ENCODE measurements at regions not wholly inside any gene's neighbourhood (a gene's known extent, or its start where the extent isn't known, plus 50 kb on each side); places are given as distances from the start of the nearest gene placed in this dataset.

DNA sequence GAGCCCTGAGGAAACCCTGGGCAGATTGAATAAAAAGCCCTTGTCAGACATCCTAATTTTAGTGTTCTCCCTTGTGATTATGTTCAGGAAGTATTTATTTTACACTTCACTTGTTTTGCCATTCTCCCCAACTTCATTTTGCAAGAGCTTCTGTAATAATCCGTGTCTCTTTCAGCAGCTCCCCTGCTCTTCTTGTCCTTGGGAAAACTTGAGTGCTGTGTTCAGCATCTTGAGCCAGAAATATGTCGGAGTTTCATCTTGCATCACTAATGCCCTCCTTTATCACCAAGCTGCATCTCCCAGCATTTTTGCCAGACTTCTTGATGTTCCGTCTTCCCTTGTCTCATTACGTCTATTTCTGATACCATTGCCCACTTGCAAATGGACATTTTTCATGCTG is 486.5 kb upstream of the EEF2KMT start:
- ChIA-PET CTCF (ENCODE audit: low intra/inter-chr PET ratio, low total read pairs) (no interaction called here), POLR2A (no interaction called here)
- 29% methylated on average over 4 of the region's 4 CpGs for WGBS (ENCODE audit: low lambda C conversion rate)
- H3K4me1 ChIP-seq (ENCODE audit: insufficient read depth, low read length), result no peaks in the 10 kb centered on the region
- FAIRE-seq, result no peak
- BruUV-seq (replicated peaks), result no TSS peak
- ATAC-seq, result no peak
- TF ChIP-seq ZNF839 (CRISPR knock-in tag; IDR thresholded peaks at IDR 0.05; ENCODE audit: borderline replicate concordance), result no peak
- TF ChIP-seq ELF3 (CRISPR knock-in tag; IDR thresholded peaks at IDR 0.05), result no peak
- no peak for DNase-seq (ENCODE audit: low spot score)
- H4K20me1 ChIP-seq (ENCODE audit: insufficient read depth, low read length), result no peaks in the 10 kb centered on the region
- no peaks in the 10 kb centered on the region for H3K36me3 ChIP-seq (replicated peaks in 1 of 2; ENCODE audit: control insufficient read depth in 1 of 2, insufficient read depth in 2 of 2, low read length in 2 of 2)
- H3K4me2 ChIP-seq (ENCODE audit: low read depth, low read length), result no peak overlapping the region
- intact Hi-C loops (cut with micrococcal nuclease; ENCODE audit: unreplicated experiment) (no loop called here), in situ Hi-C loops (cut with HindIII; ENCODE audit: extremely low pct_ligation_motif_present, low pct_unique_long_range_greater_than_20kb) (no loop called here)
- no peak overlapping the region for H2AFZ ChIP-seq (ENCODE audit: low read length)
- no peaks in the 10 kb centered on the region for H3K79me2 ChIP-seq (ENCODE audit: insufficient read depth, low read length)
- H3K9me3 ChIP-seq (ENCODE audit: low read length), result no peaks in the 10 kb centered on the region
- H3K27me3 ChIP-seq (ENCODE audit: control insufficient read depth in 1 of 2, insufficient read depth in 2 of 2, low read length in 2 of 2), result peaks cover 1 to 5% of the 10 kb centered on the region in 2 experiments; a peak in 1 of 5 replicates
- H3K4me3 ChIP-seq (replicated peaks in 1 of 3; ENCODE audit: insufficient read depth in 1 of 3, low read depth in 2 of 3, low read length in 3 of 3), result no peak overlapping the region
- H3K27ac ChIP-seq (ENCODE audit: extremely low read length, insufficient read depth, low read length), result no peak overlapping the region
- H3K9ac ChIP-seq (ENCODE audit: insufficient read depth, low read depth, low read length), result no peak overlapping the region

DNA sequence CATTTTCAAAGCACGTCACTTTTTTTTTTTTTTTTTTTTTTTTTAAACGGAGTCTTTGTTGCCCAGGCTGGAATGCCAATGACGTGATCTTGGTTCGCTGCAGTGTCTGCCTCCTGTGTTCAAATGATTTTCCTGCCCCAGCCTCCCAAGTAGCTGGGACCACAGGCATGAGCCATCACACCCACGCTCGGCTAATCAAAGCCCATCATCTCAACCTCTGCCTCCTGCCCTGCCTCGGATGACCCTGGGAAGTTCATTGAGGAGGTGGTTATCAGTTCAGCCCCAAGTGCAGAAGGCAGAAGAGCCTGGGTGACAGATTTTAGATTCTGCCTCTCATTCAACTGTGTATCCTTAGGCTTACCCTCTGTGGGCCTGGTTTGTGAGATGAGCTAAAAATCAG is 484.9 kb upstream of the EEF2KMT start:
- ChIA-PET CTCF (ENCODE audit: low intra/inter-chr PET ratio, low total read pairs) (no interaction called here), POLR2A (no interaction called here)
- Histone ChIP-seq H3K4me1 (ENCODE audit: insufficient read depth, low read length) (no peaks in the 10 kb centered on the region), H4K20me1 (ENCODE audit: insufficient read depth, low read length) (no peaks in the 10 kb centered on the region), H3K36me3 (replicated peaks in 1 of 2; ENCODE audit: control insufficient read depth in 1 of 2, insufficient read depth in 2 of 2, low read length in 2 of 2) (no peaks in the 10 kb centered on the region), H3K79me2 (ENCODE audit: insufficient read depth, low read length) (no peaks in the 10 kb centered on the region), H3K4me2 (ENCODE audit: low read depth, low read length) (no peak overlapping the region), H2AFZ (ENCODE audit: low read length) (no peak overlapping the region), H3K9ac (ENCODE audit: insufficient read depth, low read depth, low read length) (no peak overlapping the region), H3K27me3 (ENCODE audit: control insufficient read depth in 1 of 2, insufficient read depth in 2 of 2, low read length in 2 of 2) (peaks cover 0 to 8% of the 10 kb centered on the region in 2 experiments; a peak in 1 of 5 replicates), H3K9me3 (ENCODE audit: low read length) (no peaks in the 10 kb centered on the region), H3K27ac (ENCODE audit: extremely low read length, insufficient read depth, low read length) (no peak overlapping the region), H3K4me3 (replicated peaks in 1 of 3; ENCODE audit: insufficient read depth in 1 of 3, low read depth in 2 of 3, low read length in 3 of 3) (no peak overlapping the region)
- in situ Hi-C loops (cut with HindIII; ENCODE audit: extremely low pct_ligation_motif_present, low pct_unique_long_range_greater_than_20kb), result no loop called here
- intact Hi-C loops (cut with micrococcal nuclease; ENCODE audit: unreplicated experiment), result no loop called here
- FAIRE-seq, result no peak
- DNase-seq (ENCODE audit: low spot score), result no peak
- ATAC-seq, result no peak
- 21% methylated on average over 7 of the region's 7 CpGs for WGBS (ENCODE audit: low lambda C conversion rate)
- no TSS peak for BruUV-seq (replicated peaks)
- TF ChIP-seq, protein P1, sequence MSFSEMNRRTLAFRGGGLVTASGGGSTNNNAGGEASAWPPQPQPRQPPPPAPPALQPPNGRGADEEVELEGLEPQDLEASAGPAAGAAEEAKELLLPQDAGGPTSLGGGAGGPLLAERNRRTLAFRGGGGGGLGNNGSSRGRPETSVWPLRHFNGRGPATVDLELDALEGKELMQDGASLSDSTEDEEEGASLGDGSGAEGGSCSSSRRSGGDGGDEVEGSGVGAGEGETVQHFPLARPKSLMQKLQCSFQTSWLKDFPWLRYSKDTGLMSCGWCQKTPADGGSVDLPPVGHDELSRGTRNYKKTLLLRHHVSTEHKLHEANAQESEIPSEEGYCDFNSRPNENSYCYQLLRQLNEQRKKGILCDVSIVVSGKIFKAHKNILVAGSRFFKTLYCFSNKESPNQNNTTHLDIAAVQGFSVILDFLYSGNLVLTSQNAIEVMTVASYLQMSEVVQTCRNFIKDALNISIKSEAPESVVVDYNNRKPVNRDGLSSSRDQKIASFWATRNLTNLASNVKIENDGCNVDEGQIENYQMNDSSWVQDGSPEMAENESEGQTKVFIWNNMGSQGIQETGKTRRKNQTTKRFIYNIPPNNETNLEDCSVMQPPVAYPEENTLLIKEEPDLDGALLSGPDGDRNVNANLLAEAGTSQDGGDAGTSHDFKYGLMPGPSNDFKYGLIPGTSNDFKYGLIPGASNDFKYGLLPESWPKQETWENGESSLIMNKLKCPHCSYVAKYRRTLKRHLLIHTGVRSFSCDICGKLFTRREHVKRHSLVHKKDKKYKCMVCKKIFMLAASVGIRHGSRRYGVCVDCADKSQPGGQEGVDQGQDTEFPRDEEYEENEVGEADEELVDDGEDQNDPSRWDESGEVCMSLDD (CRISPR knock-in tag; IDR thresholded peaks at IDR 0.05; ENCODE audit: borderline replicate concordance), result no peak
- TF ChIP-seq, protein P2, sequence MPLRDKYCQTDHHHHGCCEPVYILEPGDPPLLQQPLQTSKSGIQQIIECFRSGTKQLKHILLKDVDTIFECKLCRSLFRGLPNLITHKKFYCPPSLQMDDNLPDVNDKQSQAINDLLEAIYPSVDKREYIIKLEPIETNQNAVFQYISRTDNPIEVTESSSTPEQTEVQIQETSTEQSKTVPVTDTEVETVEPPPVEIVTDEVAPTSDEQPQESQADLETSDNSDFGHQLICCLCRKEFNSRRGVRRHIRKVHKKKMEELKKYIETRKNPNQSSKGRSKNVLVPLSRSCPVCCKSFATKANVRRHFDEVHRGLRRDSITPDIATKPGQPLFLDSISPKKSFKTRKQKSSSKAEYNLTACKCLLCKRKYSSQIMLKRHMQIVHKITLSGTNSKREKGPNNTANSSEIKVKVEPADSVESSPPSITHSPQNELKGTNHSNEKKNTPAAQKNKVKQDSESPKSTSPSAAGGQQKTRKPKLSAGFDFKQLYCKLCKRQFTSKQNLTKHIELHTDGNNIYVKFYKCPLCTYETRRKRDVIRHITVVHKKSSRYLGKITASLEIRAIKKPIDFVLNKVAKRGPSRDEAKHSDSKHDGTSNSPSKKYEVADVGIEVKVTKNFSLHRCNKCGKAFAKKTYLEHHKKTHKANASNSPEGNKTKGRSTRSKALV (CRISPR knock-in tag; IDR thresholded peaks at IDR 0.05), result no peak
- TF ChIP-seq, protein P3, sequence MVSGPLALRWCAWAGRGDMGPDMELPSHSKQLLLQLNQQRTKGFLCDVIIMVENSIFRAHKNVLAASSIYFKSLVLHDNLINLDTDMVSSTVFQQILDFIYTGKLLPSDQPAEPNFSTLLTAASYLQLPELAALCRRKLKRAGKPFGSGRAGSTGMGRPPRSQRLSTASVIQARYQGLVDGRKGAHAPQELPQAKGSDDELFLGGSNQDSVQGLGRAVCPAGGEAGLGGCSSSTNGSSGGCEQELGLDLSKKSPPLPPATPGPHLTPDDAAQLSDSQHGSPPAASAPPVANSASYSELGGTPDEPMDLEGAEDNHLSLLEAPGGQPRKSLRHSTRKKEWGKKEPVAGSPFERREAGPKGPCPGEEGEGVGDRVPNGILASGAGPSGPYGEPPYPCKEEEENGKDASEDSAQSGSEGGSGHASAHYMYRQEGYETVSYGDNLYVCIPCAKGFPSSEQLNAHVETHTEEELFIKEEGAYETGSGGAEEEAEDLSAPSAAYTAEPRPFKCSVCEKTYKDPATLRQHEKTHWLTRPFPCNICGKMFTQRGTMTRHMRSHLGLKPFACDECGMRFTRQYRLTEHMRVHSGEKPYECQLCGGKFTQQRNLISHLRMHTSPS (CRISPR knock-in tag; IDR thresholded peaks at IDR 0.05; ENCODE audit: low read depth), result no peak
- TF ChIP-seq HDAC6 (IDR thresholded peaks at IDR 0.05; ENCODE audit: low read depth, low read length) (no peak), ATF7 (IDR thresholded peaks at IDR 0.05) (0 out of 2 replicates have a peak, but pooled peaks have one; percentile 8), ATF7 (CRISPR knock-in tag; IDR thresholded peaks at IDR 0.05) (no peak), CREB1 (IDR thresholded peaks at IDR 0.05) (peak; percentile 35; the same call in 1 of the 2 replicates), CREB1 (CRISPR knock-in tag; IDR thresholded peaks at IDR 0.05) (no peak), ZNF782 (CRISPR knock-in tag; IDR thresholded peaks at IDR 0.05; ENCODE audit: borderline replicate concordance) (no peak)
- TF ChIP-seq, protein P4, sequence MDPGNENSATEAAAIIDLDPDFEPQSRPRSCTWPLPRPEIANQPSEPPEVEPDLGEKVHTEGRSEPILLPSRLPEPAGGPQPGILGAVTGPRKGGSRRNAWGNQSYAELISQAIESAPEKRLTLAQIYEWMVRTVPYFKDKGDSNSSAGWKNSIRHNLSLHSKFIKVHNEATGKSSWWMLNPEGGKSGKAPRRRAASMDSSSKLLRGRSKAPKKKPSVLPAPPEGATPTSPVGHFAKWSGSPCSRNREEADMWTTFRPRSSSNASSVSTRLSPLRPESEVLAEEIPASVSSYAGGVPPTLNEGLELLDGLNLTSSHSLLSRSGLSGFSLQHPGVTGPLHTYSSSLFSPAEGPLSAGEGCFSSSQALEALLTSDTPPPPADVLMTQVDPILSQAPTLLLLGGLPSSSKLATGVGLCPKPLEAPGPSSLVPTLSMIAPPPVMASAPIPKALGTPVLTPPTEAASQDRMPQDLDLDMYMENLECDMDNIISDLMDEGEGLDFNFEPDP (CRISPR knock-in tag; conservative IDR thresholded peaks at IDR 0.05), result 0 out of 2 replicates have a peak, but pooled peaks have one; percentile 51

Data from HepG2 (cell line).